Fibroblast of skin of right biceps (primary cell): ENCODE measurements at regions not wholly inside any gene's neighbourhood (a gene's known extent, or its start where the extent isn't known, plus 50 kb on each side); places are given as distances from the start of the nearest gene placed in this dataset.
"Not testable (repeated sequence)": the region's sequence is repeated elsewhere in the genome, so short reads cannot be mapped to it uniquely, and the experiment has no call there.

ENCODE experiments used
- DNase-seq: peaks from one replicate; pipeline ENCODE4 v3.0.0-alpha.2; 2013

DNA sequence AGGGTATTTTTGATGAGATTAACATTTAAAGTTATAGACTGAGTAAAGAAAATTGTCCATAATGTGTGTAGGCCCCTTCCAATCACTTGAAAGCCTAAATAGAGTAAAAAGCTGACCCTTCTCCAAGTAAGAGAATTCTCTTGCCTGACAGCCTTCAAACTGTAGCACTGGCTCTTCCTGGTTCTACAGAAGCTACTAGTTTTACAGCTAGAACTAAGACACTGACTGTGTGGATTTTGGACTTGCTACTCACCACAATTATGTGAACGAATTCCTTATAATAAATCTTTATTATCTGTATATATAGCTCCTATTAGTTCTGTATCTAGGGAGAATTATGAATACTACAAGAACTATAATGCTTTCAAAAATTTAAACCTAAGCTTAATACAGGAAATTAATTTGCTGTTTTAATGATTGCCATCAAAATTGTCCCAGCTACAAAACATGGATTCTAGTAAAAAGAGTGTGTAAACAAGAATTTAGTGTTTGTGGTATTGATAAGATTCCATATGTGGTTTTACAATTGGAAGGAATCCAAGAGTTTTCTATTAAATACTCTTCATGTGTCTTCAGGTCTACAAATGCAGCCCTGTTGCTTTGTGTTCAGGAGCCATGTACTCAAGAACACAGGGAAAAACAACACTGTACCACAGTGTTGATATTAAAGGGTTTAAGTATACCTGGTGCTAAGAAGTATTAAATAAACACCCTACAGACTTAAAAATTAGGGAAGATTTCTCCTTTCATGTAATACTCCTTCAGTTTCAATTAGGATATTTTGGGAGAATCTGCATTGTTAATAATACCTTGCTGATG is 366.5 kb downstream of the CXXC4 start:
- no peak for DNase-seq

DNA sequence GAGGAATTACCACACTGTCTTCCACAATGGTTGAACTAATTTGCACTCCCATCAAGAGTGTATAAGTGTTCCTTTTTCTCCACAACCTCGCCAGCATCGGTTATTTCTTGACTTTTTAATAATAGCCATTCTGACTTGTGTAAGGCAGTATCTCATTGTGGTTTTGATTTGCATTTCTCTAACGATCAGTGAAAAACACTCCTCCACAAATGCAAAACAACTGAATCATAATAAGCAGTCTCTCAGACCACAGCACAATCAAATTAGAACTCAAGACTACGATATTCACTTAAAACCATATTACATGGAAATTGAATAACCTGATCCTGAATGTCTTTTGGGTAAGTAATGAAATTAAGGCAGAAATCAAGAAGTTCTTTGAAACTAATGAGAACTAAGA is 371.7 kb downstream of the CXXC4 start:
- no peak for DNase-seq

DNA sequence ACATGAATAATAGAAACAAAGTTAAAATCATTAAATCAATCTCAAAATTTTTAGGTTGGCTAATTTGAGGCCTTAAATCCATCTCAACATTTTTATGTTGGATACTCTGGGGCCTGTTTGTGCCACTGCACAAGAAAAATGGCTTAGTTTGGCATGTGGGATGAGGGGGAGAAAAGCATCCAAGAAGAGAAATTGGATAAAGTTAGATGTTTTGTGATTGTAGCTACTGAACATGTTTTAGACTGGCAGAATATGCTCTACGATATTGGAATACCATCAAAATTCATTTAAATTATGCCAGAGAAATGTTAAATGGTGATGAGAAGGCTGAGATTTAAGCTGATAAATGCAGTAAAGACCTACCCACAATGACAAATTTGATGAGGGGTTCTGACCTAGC is 376.9 kb downstream of the CXXC4 start:
- DNase-seq = no peak

DNA sequence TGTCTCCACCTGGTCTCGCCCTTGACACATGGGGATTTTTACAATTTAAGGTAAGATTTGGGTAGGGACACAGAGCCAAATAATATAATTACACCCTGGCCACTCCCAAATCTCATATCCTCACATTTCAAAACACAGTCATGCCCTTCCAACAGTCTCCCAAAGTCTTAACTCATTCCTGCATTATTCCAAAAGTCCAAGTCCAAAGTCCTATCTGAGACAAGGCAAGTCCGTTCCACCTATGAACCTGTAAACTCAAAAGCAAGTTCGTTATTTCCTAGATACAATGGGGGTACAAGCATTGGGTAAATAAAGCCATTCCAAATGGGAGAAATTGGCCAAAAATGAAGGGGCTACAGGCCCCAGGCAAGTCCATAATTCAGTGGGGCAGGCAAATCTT is 380.8 kb downstream of the CXXC4 start:
- no peak for DNase-seq

DNA sequence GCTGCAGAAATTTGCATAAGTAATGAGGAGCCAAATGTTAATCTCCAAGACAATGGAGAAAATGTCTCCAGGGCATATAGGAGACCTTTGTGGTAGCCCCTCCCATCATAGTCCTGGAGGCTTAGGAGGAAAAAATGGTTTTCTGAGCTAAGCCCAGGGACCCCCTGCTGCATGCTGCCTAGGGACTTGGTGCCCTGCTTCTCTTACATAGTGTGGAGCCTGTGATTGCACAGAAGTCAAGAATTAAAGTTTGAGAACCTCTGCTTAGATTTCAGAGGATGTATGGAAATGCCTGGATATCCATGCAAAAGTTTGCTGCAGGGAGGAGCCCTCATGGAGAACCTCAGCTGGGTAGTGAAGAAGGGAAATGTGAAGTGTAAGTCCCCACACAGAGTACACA is 379.4 kb upstream of the TACR3 start:
- DNase-seq = no peak

DNA sequence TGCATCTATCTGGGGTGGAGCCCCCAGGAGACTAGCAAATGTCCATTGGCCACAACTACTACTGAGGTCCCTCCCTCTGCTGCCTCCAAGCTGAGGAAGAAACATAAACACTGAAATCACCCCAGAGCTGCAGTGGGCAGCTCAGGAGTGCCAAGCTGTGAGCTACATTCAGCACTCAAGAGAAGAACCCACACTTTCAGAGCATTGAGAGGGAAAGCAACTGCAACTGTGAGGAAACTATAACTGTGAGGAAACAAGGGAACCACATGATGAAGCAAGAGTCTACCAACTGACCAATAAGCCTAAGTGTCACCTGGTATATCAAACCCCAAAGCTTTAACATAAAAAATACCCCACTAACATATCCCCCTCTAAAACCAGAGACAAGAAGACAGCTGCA is 373.5 kb upstream of the TACR3 start:
- no peak for DNase-seq

DNA sequence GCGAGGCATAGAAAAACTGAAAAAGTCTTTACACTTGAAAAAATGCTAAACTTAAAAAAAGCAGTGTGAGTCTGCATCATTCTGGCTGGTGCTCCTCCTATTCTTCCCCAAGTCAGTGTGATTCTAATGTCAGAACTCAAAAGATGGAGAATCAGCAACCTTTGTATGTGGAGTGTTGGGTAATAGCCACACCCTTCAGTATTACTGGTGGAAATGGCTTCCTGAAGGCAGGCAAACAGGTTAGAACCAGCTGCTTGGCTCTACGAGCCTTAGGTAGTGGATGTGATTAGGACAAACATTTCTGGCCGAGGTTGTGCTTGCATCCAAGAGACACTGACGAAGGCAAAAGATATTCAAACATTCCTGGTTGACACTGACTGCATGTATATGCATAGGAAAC is 353.4 kb upstream of the TACR3 start:
- no peak for DNase-seq

DNA sequence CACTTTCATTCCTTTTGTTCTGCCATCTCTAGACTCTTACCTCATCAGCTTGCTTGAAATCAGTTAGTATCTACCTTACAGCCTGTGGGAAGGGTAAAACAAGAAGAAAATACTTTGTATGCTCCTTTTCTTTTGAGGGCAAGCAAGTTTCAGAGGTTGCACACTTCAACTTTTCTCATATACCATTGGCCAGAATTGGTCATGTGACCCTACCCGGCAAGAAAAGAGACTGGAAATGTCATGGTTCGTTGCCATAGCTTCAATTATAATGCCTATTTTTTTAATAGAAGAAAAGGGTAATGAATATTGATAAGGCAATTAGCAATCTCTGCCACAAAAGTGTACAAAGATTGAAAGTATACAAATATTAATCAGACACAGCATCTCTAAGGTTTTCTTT is 346.7 kb upstream of the TACR3 start:
- DNase-seq = no peak

DNA sequence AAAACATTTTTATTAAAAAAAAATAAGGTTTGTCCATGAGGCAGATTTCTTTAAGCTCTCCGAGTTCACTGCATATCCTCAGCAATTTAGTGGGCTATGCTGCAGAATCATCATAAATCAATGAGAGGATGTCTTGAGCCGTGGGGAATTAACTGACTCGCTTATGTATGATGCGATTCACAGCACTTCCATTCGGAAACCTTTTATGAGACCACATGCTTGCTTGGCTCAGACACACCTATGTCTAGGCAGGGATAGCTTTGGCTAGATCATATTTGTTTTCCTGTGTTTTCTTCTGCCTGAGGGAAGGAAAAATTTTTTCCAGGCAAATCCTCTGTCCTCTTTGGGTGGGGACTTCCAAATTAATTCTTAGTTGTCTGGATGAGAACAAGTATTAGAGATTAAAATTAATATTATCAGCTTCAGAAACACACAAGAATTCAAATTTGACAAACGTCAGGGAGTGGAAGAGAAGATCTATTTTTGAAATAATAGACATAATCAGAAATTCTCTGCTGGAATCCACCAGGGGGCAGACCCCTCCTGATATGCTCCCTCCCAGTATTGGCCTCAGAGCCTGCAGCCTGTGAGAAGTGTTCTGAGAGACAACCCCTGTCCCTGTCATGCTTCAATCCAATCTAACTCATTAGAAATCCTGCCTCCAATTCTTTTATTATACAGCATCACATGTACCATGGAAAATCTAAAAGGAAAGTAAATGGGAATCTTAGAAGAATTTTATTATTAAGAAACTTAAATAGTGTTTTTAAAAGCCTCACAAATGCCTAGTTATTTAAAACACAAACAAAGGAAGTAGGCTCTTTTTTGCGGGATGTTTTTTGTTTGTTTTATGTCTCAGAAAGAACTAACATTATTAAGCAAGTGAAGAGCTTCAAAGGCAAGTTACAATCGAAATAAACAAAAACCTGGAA is 345.1 kb upstream of the TACR3 start:
- DNase-seq = peak; percentile 11

DNA sequence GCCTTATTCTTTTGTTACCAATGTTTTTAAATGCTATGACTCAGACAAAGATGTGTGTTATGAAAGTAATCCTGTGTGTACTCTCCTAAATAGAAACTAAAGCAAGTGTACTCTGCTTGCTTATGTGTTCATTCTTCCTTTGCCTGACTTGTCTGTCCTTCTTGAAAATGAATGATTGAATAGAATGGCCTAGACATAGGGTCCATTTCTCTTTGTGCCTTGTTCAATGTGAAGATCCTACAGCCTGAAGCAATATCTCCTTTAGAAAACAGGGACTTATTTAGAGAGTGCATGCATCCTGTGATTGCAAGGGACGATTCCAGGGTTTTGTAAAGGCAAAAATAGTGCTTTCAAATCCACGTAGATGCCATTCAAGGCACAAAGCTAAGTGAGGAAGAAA is 343.6 kb upstream of the TACR3 start:
- no peak for DNase-seq

DNA sequence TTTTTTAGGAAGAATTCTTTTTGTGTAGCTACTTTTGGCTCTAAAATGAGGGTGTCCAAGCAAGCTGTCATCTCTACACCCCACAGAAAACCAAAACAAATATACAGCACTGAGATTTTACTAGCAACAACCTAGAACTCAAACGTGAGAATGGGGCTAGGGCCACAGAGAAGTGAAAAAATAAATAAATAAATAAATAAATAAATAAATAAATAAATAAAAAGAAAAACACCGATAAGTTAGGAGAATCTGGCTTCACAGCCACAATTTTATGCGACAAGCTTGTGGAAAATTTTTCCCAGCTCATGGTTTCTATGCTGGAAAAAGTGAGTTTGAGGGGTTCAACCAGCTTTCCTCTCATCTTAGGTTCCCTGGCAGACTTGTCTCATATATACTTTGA is 324.6 kb upstream of the TACR3 start:
- no peak for DNase-seq

DNA sequence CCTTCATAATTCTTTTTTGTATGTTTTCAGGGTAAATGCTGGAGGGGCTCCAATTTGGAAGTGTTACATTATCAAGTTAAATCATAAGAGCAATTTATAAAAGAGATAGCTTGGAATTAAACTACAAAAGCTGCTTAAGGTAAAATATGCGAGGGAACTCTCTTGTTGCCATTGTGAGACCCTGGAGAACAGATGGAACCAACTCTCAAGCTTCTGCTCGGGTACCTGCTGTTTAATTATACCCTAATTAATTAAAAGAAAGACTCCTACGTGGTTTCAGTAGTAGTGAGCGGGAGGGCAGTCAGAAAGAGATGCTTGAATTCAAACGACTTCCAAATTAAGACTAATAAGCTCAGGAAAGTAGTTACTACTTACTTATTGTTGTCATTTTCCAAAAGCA is 313.1 kb upstream of the TACR3 start:
- no peak for DNase-seq

DNA sequence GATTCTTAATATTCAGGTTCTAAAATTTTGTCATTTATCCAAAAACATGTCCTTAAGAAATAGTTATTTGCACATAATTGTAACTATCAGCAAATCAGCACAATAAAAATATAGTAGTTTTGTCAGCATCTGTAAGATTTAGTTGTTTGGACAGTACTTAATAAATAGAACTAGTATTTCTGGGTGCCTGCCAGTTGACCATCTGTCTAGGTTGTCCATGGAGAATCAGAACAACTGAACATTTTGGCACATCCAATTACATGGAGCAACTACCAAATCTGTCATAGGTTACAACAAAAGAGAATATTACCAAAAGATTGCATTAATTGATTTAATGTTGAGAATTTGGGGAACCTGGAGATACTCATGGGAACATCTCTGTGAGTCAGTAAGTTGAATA is 305.5 kb upstream of the TACR3 start:
- DNase-seq = no peak

DNA sequence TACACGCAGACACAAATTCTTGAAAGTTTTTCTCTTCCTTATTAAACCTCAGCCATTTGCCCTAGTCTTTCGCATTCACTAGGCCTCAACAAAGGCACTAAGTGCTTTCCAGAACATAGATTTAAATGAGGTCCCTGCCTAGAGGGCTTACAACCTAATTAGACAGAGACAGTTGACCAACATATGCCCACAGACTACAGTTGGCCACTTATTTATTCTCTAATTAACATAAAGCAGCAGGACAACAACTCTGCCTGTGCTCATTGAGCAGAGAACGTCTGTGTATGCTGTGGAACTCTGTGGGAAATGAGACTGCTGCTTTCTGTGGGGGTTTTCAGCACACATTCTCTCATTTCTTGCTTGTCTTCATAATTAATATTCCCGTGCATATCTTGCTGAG is 303.0 kb upstream of the TACR3 start:
- DNase-seq = no peak

DNA sequence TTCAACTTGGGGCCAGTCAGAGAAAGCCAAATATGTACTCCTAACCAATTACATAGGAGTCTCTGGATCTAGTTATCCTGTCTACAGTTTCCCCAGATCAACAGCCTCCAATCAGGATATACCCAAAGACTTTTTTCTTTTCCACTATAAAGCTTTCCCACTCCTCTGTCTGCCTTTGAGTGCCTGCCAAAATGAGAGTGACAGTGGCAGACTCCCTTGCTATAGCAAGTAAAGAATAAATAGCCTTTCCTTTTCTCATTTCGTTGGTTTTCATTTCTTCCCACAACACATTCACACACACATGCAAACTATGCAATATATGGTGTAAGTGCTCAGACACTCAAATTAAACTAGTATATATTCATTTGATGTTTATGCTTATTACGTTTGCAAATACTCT is 302.4 kb upstream of the TACR3 start:
- no peak for DNase-seq

DNA sequence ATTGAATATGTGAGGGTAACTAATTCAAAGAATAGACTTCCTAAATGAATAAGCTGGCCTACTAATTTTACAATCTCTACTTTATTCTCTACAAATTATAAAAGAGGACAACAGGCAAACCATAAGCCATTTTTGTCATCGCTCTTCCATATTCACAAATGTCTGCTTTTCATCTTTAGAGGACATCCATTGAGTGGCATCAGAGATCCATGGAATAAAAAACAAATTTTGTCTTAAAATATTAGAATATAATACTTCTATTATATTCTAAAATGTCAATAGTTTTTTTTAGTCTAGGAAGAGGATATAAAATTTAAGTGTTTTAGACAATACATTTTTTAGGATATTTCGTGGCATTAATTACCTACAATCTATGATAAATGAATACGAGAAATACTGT is 300.9 kb upstream of the TACR3 start:
- no peak for DNase-seq

DNA sequence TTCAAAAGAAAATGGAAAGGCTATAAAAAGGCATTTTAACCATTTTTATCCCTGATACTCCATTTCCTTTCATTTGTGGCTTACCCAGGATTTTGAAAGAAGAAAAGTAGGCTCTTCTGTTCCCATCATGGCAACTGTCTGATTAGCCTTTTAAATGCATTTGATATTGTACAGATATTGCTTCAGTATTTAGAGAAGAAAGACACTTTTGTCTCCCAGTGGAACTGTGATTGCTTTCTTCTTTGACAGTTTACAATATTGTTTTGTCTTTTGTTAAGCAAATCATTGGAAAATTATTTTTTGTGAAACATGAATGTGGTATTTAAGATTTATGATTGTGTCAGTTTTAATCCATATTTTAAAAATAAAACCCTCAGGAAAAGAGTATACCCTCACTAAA is 297.4 kb upstream of the TACR3 start:
- no peak for DNase-seq

DNA sequence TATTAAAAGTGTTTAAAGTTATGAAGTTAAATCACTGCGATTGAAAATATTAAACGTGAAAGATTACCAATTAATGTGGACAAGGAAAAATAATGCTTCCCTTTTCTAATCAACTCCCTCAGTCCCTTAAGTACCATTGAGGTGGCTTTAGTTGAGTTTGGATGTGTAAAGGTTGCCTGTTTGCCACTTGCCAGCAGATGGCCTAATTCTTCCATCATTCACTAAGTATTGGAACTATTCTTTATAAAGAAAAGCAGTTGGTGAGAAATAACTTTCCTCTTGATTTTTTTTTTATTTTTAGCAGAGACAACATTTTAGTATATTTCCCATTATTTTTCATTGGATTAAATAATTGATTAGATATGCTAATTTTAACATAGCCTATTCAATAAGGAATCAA is 295.9 kb upstream of the TACR3 start:
- no peak for DNase-seq

DNA sequence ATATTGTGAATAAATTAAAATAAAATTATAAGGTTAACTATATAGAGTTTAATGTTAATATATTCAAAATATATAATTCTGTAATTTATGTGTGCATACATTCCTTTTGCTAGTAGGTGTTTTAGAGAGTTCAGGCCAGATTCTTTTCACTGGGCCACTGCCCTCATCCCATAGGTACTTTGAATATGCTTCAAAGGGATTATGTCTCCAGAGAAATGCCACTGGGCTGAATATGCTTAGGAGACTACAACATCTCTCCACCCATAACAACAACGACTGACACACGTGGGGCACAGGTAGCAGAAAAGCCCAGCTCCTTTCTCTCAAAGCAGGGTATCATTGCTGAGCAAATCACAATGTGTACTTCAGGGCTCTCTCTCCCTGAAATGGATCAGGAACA is 290.9 kb upstream of the TACR3 start:
- no peak for DNase-seq

DNA sequence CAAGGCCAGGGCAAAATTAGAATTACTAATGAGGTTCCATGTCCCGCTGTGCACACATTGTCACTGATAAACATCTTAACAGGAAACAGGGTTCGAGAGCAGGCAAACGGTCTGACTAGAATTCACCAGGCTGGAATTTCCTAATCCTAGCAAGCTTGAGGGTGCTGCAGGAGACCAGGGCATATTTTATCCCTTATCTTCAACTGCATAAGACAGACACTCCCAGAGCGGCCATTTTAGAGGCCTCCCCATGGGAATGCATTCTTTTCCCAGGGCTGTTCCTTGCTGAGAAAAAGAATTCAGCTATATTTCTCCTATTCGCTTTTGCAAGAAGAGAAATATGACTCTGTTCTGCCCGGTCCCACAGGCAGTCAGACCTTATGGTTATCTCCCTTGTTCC is 282.5 kb upstream of the TACR3 start:
- DNase-seq = not testable (repeated sequence)

DNA sequence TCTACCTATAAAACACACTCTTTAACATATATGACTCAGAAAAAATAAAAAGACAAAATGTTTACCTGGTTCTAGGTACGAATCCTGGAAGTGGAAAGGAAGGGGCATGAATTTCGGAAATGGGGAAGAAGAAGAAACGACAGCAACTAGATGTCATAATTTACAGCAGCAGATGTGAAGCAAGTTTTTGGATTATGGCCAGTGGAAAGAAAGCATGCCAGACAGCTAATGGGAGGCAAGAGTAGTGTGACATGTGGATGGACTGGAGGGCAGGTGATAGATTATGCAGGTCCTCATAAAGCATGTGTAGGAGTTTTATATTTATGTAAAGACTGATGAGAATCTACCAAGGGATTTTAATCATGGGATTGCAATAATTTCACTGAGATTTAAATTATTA is 279.0 kb upstream of the TACR3 start:
- DNase-seq = no peak

DNA sequence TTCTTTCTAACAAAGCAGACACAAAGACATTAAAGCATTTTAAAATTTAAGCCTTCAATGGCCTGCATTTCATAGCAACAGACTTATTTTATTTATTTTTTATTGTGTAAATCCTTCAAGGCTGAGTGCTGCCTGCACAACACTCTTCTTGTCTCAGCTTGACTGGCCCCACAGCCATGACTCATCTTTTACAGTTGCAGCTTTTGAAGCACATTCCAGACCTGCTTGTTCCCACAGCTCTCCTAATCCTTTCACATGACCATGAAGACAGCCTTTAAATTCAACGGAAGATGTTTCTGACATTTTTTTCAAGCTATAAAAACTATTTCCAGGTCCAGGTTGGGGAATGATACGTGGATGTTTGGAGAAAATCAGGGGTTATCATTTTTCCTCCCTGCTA is 276.9 kb upstream of the TACR3 start:
- peak; percentile 78 for DNase-seq

DNA sequence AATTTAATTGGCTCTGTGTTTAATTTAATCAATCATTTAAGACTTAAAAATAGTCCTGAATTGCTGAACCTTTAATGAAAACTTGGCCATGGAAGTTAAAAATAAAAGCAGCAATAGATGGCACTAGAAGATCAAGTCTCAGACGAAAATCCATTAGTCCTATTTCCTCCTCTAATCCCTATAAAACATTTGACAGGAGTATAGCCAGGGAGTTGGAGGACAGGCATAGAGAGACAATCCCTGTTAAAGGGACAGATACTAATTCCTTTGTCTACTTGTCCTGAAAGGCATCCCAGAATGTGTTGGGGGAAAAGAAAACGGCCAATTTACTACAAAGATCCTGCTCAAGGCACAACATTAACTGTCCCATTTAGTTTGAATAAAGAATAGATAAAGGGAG is 276.3 kb upstream of the TACR3 start:
- DNase-seq = peak; percentile 2

DNA sequence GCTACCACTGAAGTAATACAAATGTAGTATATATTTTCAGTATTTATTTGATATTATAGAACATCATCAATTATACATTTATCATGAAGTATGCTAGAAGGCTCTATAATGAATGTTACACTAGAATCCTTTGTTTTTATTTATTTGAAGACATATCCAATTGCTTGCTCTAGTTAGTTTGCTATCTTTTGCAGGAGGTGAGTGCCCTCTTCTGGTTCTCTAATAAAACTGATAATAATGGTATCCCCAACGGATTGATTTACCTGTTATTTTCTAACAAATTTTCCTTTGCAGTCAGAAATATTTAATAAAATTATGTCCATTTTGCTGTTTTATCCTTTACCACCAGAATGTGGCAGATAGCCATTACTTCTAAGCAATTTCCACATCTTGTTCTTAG is 274.3 kb upstream of the TACR3 start:
- no peak for DNase-seq
